OCI-LY7 (cell line): ENCODE measurements at regions not wholly inside any gene's neighbourhood (a gene's known extent, or its start where the extent isn't known, plus 50 kb on each side); places are given as distances from the start of the nearest gene placed in this dataset.

Experiments
- BruUV-seq: library from RNA; stranded (reverse); fragments of 400-500 nt; replicated peaks from 2 replicates; lab custom pipeline; 2021; lab: Mats Ljungman, UMichigan
- CTCF ChIA-PET: fragments of 300-600 bp; sonication (Branson Sonifier 250); formaldehyde crosslinking; loops from one replicate; lab custom pipeline; 2022; ENCODE audit warnings: antibody characterized with exemption; ENCODE audit not compliant: unreplicated experiment; lab: Charles Lee
- POLR2A ChIA-PET: fragments of 300-600 bp; sonication (Branson Sonifier 250); formaldehyde crosslinking; loops from one replicate; lab custom pipeline; 2022; ENCODE audit warnings: antibody characterized with exemption; lab: Charles Lee
- DNase-seq: peaks from one replicate; pipeline ENCODE4 v3.0.0-alpha.2; 2015; ENCODE audit warnings: low spot score
- H2AFZ ChIP-seq: fragments of 200-600 bp; sonication (generic), shearing (Covaris generic); 2 replicates; pipeline ENCODE4 v1.6.1; 2014; ENCODE audit warnings: mild to moderate bottlenecking, antibody characterized with exemption, low read length, moderate library complexity
- H3K27ac ChIP-seq: fragments of 200-600 bp; sonication (generic); 2 replicates; pipeline ENCODE4 v1.5.1; 2014; ENCODE audit warnings: mixed run types, low read depth, mild to moderate bottlenecking, moderate library complexity, low read length, inconsistent platforms; ENCODE audit not compliant: poor library complexity, severe bottlenecking
- H3K36me3 ChIP-seq: fragments of 200-600 bp; sonication (generic); 2 replicates; pipeline ENCODE4 v1.6.1; 2014; ENCODE audit warnings: mild to moderate bottlenecking, antibody characterized with exemption, low read length, moderate library complexity, mixed read lengths; ENCODE audit not compliant: insufficient read depth
- H3K4me1 ChIP-seq: fragments of 200-600 bp; sonication (generic); 2 replicates; pipeline ENCODE4 v1.5.1; 2014; ENCODE audit warnings: mild to moderate bottlenecking, low read length; ENCODE audit not compliant: insufficient read depth, poor library complexity, severe bottlenecking
- H3K4me2 ChIP-seq: fragments of 200-600 bp; sonication (generic); 2 replicates; pipeline ENCODE4 v1.6.1; 2014; ENCODE audit warnings: mild to moderate bottlenecking, low read length
- H3K4me3 ChIP-seq: fragments of 200-600 bp; sonication (generic); 2 replicates; pipeline ENCODE4 v1.5.1; 2014; ENCODE audit warnings: mild to moderate bottlenecking, low read depth, low read length; ENCODE audit not compliant: poor library complexity, severe bottlenecking
- H3K79me2 ChIP-seq: fragments of 200-600 bp; sonication (generic); 2 replicates; pipeline ENCODE4 v1.6.1; 2016; ENCODE audit warnings: low read depth, mild to moderate bottlenecking, low read length, moderate library complexity, mixed read lengths; ENCODE audit not compliant: insufficient read depth
- H3K9me2 ChIP-seq: fragments of 200-600 bp; sonication (generic); 2 replicates; pipeline ENCODE4 v1.6.1; 2016; ENCODE audit warnings: mild to moderate bottlenecking, low read length, mixed read lengths; ENCODE audit not compliant: insufficient read depth
- H3K9me3 ChIP-seq: fragments of 200-600 bp; sonication (generic); 2 replicates; pipeline ENCODE4 v1.6.1; 2014; ENCODE audit warnings: mild to moderate bottlenecking, mixed run types, low read length, mixed read lengths
- H4K20me1 ChIP-seq: fragments of 200-600 bp; sonication (generic); 2 replicates; pipeline ENCODE4 v1.6.1; 2014; ENCODE audit warnings: mild to moderate bottlenecking, antibody characterized with exemption, low read length, moderate library complexity, mixed read lengths; ENCODE audit not compliant: insufficient read depth
- CTCF ChIP-seq: fragments of 200-600 bp; sonication (generic); conservative IDR thresholded peaks from 2 replicates; pipeline ENCODE4 v1.5.1; 2014; ENCODE audit warnings: mild to moderate bottlenecking, antibody characterized with exemption, low read length, moderate library complexity, mixed read lengths
- EZH2phosphoT487 ChIP-seq: fragments of 200-600 bp; sonication (generic); IDR thresholded peaks from 2 replicates; pipeline ENCODE4 v1.6.1; 2018; ENCODE audit warnings: low read depth, borderline replicate concordance, mild to moderate bottlenecking, mixed run types, antibody characterized with exemption, low read length, moderate library complexity, mixed read lengths
- intact Hi-C: fragments of 100-400 bp; cut with micrococcal nuclease; formaldehyde crosslinking; loops from one replicate; pipeline ENCODE4 v1.10.0; 2022; ENCODE audit not compliant: unreplicated experiment

- no peak for DNase-seq
- Histone ChIP-seq H2AFZ (no peak overlapping the region), H3K36me3 (no peaks in the 10 kb centered on the region), H3K9me3 (no peaks in the 10 kb centered on the region), H3K79me2 (no peaks in the 10 kb centered on the region), H3K4me3 (no peak overlapping the region), H4K20me1 (no peaks in the 10 kb centered on the region), H3K4me1 (no peaks in the 10 kb centered on the region), H3K27ac (no peak overlapping the region), H3K9me2 (no peaks in the 10 kb centered on the region), H3K4me2 (no peak overlapping the region)
- no peak for TF ChIP-seq CTCF
- no peak for TF ChIP-seq EZH2phosphoT487
- intact Hi-C loops = no loop called here
- POLR2A ChIA-PET = no interaction called here
- CTCF ChIA-PET = no interaction called here
- BruUV-seq = no TSS peak
These were observed 593.4 kb upstream of the NR2F2 start for GRCh38 chr15:95737060-95737459.

GRCh38 chr15:95739131-95739530, 591.4 kb upstream of the NR2F2 start:
- no peaks in the 10 kb centered on the region for H3K36me3 ChIP-seq
- no peaks in the 10 kb centered on the region for H3K9me3 ChIP-seq
- H3K4me1 ChIP-seq = no peaks in the 10 kb centered on the region
- H2AFZ ChIP-seq = no peak overlapping the region
- H4K20me1 ChIP-seq = no peaks in the 10 kb centered on the region
- H3K9me2 ChIP-seq = no peaks in the 10 kb centered on the region
- DNase-seq = no peak
- CTCF ChIA-PET = no interaction called here
- intact Hi-C loops = no loop called here
- H3K27ac ChIP-seq = no peak overlapping the region
- H3K79me2 ChIP-seq = no peaks in the 10 kb centered on the region
- no peak for TF ChIP-seq EZH2phosphoT487
- no peak for TF ChIP-seq CTCF
- H3K4me3 ChIP-seq = no peak overlapping the region
- POLR2A ChIA-PET = interaction anchor here (0.5 kb wide), 1 partner anchor 201 kb away, joined by 4 read pairs; no protein-coding TSS in a partner anchor
- BruUV-seq = no TSS peak
- H3K4me2 ChIP-seq = no peak overlapping the region

- TF ChIP-seq CTCF = no peak
- TF ChIP-seq EZH2phosphoT487 = no peak
- Histone ChIP-seq H3K27ac (no peak overlapping the region), H3K4me2 (no peak overlapping the region), H3K79me2 (no peaks in the 10 kb centered on the region), H3K36me3 (no peaks in the 10 kb centered on the region), H2AFZ (no peak overlapping the region), H3K4me1 (no peaks in the 10 kb centered on the region), H3K4me3 (no peak overlapping the region), H4K20me1 (no peaks in the 10 kb centered on the region), H3K9me3 (no peaks in the 10 kb centered on the region), H3K9me2 (no peaks in the 10 kb centered on the region)
- no TSS peak for BruUV-seq
- intact Hi-C loops = no loop called here
- ChIA-PET CTCF (no interaction called here), POLR2A (no interaction called here)
- DNase-seq = no peak
These were observed 588.7 kb upstream of the NR2F2 start for GRCh38 chr15:95741830-95742229.
